ENCODE measurements at regions not wholly inside any gene's neighbourhood (a gene's known extent, or its start where the extent isn't known, plus 50 kb on each side); places are given as distances from the start of the nearest gene placed in this dataset.
"Not testable (repeated sequence)": the region's sequence is repeated elsewhere in the genome, so short reads cannot be mapped to it uniquely, and the experiment has no call there.

DNA sequence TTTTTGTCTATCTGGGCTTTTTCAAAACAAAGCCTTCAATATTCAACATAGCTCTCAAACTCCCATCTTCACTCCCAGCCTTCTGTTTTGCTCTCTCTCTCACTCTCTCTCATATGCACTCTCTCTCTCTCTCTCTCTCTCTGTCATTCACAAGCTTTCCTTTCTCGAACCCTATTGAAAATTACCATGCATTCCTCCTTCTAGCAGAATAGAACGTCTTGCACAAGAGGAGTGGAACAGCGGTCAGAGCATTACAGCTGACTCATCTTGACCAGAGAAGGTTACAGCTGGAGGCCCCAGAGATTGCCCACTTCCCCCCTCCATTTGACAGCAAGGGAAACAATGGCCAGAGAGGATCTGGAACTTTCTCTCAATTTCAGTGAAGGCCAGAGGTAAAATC is 51.0 kb upstream of the LIFR start:
- peak; percentile 22 for DNase-seq (ENCODE audit: low spot score)

DNA sequence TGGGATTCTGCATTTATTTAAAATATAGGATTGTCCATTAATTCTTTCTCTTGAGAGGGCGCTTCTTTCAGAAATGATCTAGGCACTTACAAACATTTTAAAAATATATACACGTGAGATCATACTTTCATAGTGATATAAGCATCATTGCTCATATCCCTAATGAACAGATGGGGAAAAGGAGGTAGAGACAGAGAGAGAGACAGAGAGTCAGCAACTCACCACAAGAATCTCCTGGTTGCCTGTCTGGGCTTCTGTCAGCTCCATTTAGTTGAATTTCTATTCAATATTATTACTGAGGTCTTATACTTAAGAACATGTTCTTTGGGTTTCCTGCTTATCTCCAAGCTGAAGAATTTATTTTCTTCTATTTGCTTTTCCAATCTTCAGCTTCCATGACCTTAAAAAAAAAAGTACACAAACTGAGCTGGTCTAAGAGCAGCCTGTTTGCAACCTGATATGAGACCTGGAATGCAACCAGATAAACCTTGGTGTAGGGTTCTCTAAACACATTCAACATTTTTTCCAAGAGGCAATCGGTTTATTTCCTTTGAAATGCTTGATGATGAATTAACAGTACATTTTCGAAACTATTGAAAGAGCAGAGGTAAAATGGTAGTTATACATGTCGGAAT is 51.6 kb upstream of the LIFR start:
- no peak for DNase-seq (ENCODE audit: low spot score)

DNA sequence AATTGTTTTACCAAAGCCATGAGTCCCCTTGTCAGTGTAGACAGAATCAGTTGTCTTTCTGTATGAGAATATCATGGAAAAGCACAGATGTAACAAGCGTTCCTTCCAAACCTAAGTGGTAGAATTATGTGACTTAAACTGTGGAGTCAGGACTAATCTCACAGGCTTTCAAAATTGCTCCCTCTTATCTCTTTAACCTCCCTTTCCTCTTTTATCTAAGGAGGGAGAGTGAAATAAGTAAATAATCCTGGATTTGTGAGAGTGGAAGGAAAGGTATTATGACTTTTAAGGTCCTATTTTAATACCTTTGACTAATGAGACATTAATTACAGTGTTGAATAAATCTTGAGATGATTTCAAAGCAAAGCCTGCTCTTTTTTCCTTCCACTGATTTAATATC is 52.4 kb upstream of the LIFR start:
- DNase-seq (ENCODE audit: low spot score), result no peak

GRCh38 chr5:38612851-38613250 is 56.4 kb upstream of the LIFR start:
- DNase-seq (ENCODE audit: low spot score), result no peak

- DNase-seq (ENCODE audit: low spot score), result no peak
Measured at GRCh38 chr5:38613490-38613889, 57.0 kb upstream of the LIFR start.

DNA sequence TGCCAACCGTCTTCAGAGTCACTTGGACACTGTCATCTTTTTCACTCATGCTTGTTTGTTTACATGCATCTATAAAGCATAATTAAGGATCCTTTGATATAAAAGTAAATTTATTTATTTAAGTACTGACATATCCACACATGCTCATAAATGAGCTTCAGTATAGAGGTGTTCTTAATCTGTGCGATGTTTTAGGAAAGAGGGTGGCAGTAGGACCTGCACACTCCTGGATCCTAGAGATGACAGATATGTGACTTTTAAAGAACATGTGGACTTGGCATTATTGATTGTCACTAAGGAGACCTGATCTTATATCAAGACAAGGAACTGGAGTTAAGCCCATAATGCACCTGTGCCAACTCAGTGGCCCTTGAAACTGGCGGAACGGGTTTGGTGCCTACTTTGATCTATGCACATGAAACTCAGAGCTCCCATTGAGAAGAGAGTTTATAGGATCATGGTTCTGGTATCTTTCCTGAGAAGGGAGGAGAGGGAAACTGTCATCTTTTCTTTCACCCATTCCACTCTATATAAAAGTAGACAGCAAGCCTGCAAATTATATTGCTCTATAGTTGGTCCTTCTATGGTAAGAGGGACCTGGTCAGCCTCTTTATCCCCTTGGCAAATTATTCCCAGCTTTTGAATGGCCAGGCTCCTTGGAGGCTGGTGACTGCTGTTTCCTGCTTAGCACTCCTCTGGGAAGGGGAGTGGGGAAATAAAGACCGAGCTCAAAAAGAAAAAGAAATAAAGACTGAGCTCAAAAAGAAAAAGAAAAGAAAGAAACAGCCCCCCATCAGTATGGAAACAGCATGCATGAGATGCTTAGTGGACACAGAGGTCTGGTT is 57.8 kb upstream of the LIFR start:
- no peak for DNase-seq (ENCODE audit: low spot score)

GRCh38 chr5:38615042-38615441 is 58.6 kb upstream of the LIFR start:
- DNase-seq (ENCODE audit: low spot score), result no peak

DNA sequence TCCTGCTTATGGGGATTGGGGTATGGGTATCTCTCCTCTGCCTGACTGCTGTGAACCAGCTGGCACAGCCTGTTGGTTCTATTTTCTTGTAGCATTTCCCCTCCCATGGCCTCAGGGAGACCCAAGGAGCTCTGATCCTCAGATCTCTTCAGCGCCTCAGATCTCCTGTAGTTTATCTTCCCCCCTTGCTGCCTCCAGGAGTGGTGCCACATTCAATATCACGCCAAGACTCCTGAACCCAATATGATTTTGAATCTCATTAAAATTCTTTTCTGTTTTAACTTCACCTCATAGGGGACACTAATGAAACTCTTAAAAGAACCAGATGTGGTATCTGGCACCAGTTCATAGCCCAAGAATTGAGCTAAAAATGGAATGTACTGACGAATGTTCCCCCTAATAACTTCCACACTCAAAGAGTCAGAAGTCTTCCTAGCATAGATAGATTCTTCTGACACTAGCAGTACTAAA is 59.6 kb upstream of the LIFR start:
- no peak for DNase-seq (ENCODE audit: low spot score)

- no peak for DNase-seq (ENCODE audit: low spot score)
Measured at GRCh38 chr5:38618154-38618553, 61.7 kb upstream of the LIFR start.

DNA sequence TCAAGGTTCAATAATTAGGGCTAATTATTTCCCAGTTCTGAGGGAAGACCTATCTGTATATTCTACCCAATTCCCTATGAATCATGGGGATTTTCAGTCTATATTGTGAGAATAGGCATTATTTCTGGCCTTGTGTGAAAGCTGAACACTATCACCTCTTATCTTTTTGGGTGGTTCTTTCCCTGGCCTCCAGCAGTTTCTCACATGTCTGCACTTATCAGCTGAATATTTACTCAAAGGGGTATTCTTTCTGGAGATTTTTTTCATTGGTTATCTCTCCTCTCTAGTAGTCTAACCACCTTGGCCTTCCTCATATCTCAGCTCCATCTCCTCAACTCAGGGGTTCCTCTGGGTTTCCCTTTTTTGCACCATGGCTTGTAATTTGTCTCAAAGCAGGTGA is 64.9 kb upstream of the LIFR start:
- no peak for DNase-seq (ENCODE audit: low spot score)

- no peak for DNase-seq (ENCODE audit: low spot score)
Measured at GRCh38 chr5:38621840-38622437, 65.5 kb upstream of the LIFR start.

DNA sequence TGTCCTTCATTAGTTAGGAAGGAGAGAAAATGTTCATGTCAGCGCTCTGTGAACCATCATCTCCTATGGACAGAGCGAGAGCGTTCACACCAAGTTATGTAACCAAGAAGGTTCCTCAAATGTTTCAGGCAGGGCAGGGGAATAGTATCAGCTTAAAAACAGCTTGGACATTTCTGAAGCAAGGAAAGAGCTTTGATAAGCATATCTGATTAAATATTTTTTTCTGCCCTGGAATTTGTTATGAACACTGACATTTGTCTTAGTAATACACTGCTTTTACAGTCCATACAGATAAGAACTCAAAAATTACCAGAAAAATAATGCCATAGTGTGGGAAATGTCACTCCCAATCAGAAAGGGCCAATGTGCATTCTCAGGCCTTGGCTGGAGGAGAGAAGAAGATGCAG is 66.3 kb upstream of the LIFR start:
- DNase-seq (ENCODE audit: low spot score), result no peak

GRCh38 chr5:38624541-38624940 is 68.1 kb upstream of the LIFR start:
- not testable (repeated sequence) for DNase-seq (ENCODE audit: low spot score)

GRCh38 chr5:38631376-38631775 is 74.9 kb upstream of the LIFR start:
- DNase-seq (ENCODE audit: low spot score), result not testable (repeated sequence)

DNA sequence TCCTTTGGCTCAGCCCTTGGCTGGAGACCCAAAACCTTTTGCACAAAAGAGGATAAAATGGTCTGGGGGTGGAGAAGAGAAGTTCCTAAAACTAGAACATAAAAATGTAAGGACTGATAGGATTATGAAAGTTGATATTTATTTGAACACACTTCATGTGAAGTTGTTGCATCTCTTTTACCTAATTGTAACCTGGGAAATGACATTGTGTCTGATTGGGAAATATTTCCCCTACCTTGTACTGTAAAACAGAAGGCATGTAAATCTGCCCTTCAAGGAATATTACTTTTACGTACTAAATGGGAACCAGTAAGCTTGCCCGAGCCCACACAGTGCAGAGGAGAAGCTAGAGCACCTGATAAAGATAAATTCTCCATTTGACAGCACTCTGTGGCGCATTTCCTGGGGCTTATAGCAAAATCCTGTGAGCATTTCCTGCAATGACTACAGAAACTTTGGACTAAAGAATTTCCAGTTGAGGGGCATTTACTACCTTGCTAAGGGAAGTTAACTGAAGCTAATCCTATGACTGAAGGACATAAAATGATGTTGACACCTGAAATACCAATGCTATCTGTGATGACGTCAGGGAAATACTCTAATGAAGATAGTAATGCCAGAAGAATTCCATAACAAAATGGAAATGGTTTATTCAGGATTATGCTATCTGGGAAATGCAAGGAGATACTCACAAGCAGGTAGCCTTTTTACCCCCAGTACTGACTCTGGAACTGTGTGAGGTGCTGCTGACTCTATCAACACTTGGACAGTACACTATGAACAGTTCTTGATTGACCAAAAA is 78.3 kb upstream of the LIFR start:
- DNase-seq (ENCODE audit: low spot score), result no peak

GRCh38 chr5:38636626-38637025 is 80.2 kb upstream of the LIFR start:
- DNase-seq (ENCODE audit: low spot score), result no peak

GRCh38 chr5:38638656-38639055 is 82.2 kb upstream of the LIFR start:
- DNase-seq (ENCODE audit: low spot score), result no peak

- DNase-seq (ENCODE audit: low spot score), result no peak
Measured at GRCh38 chr5:38639377-38640358, 83.2 kb upstream of the LIFR start.

GRCh38 chr5:38641003-38641402 is 84.6 kb upstream of the LIFR start:
- DNase-seq (ENCODE audit: low spot score), result no peak

DNA sequence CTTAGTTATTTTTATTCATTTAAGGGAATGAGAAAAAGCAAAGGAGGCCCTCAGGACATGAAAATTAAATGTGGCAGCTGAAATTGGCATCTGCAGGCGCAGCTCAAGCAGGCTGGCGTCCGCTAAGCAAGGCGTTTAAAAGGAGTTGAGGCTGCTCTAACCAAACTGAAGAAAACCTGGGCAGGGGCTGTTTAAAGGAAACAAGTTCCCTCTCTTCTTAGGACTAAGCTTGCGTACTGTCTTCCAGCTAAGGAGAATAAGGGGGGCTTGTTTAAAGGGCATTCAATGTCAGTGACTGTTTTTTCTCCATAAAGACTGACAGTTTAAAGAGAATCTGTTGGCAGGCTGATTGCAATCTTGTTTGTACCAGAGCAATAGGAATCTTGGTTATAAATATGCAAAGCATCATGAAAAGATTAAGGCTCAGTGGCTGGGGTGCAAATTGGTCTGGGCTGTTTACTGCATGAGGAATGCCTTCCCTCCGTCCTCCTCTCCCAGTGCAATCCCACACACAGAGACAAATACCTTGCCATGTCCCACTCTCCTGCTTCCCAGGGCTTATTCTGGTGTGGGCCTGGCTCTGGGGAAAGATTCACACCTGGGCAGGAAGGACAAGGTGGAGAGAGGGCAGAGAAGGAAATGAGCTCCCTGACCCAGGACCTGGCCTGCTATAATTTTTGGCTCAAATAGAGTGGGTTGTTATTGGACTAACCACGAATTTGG is 85.9 kb upstream of the LIFR start:
- DNase-seq (ENCODE audit: low spot score), result no peak

All from hepatic stellate cell (primary cell).